H1 (cell line): ENCODE measurements at regions not wholly inside any gene's neighbourhood (a gene's known extent, or its start where the extent isn't known, plus 50 kb on each side); places are given as distances from the start of the nearest gene placed in this dataset.

ENCODE experiments used
- BRCA1 ChIP-seq: IDR thresholded peaks from 2 replicates; pipeline ENCODE4 v1.6.1; 2012; ENCODE audit warnings: low read depth, low read length, improper control_type of control experiment
- CBX5 ChIP-seq: fragments of 300-800, 300-1000 bp; sonication (generic); IDR thresholded peaks from 2 replicates; pipeline ENCODE4 v1.7.1; 2016; ENCODE audit warnings: antibody characterized with exemption, low read length, low read depth
- CHD7 ChIP-seq: fragments of 300-600 bp; sonication (generic); IDR thresholded peaks from 2 replicates; pipeline ENCODE4 v1.7.1; 2012; ENCODE audit warnings: low read length, moderate library complexity, mild to moderate bottlenecking, inconsistent platforms; ENCODE audit not compliant: insufficient replicate concordance
- EZH2 ChIP-seq: fragments of 200-600 bp; sonication (generic); IDR thresholded peaks from 2 replicates; pipeline ENCODE4 v1.7.1; 2012; ENCODE audit warnings: low read depth, mild to moderate bottlenecking, moderate library complexity, low read length, inconsistent platforms; ENCODE audit not compliant: severe bottlenecking
- FOSL1 ChIP-seq: IDR thresholded peaks from 2 replicates; pipeline ENCODE4 v1.6.1; 2011; ENCODE audit warnings: mild to moderate bottlenecking, low read depth, low read length, moderate library complexity; ENCODE audit not compliant: insufficient read depth
- JUN ChIP-seq: IDR thresholded peaks from 2 replicates; pipeline ENCODE4 v1.6.1; 2011; ENCODE audit warnings: low read depth, mild to moderate bottlenecking, improper control_type of control experiment, low read length
- JUND ChIP-seq: IDR thresholded peaks from 2 replicates; pipeline ENCODE4 v1.6.1; 2011; ENCODE audit warnings: mild to moderate bottlenecking, improper control_type of control experiment, low read length
- NANOG ChIP-seq: IDR thresholded peaks from 2 replicates; pipeline ENCODE4 v1.6.1; 2011; ENCODE audit warnings: low read length, low read depth, mild to moderate bottlenecking, inconsistent platforms; ENCODE audit not compliant: insufficient read depth, poor library complexity, severe bottlenecking
- PHF8 ChIP-seq: fragments of 200-600 bp; sonication (generic); conservative IDR thresholded peaks from 2 replicates; pipeline ENCODE4 v1.7.1; 2012; ENCODE audit warnings: low read depth, mild to moderate bottlenecking, inconsistent platforms, low read length, moderate library complexity
- RNF2 ChIP-seq: fragments of 200-900, 300-1000 bp; sonication (generic); IDR thresholded peaks from 2 replicates; pipeline ENCODE4 v1.7.1; 2016; ENCODE audit warnings: borderline replicate concordance, low read depth, mild to moderate bottlenecking, antibody characterized with exemption, low read length; ENCODE audit not compliant: poor library complexity, severe bottlenecking; ENCODE audit errors: missing control alignments
- SP2 ChIP-seq: IDR thresholded peaks from 2 replicates; pipeline ENCODE4 v1.6.1; 2012; ENCODE audit warnings: mild to moderate bottlenecking, low read length, inconsistent platforms

GRCh38 chr21:27122686-27123085 is 155.8 kb upstream of the ADAMTS5 start (continued):
- TF ChIP-seq CHD7 (no peak), EZH2 (no peak), NANOG (no peak), BRCA1 (no peak), PHF8 (no peak), FOSL1 (no peak), RNF2 (no peak), JUND (no peak), SP2 (no peak), CBX5 (no peak), JUN (no peak)
- TF ChIP-seq, all 59 proteins: peak for 0
